ENCODE measurements at regions not wholly inside any gene's neighbourhood (a gene's known extent, or its start where the extent isn't known, plus 50 kb on each side); places are given as distances from the start of the nearest gene placed in this dataset.

GRCh38 chr10:131803860-131804425 lies 96.9 kb upstream of the PPP2R2D start:
- peaks cover 2% of the 10 kb centered on the region; the same call in 1 of the 2 replicates for H4K20me1 ChIP-seq (ENCODE audit: insufficient read depth, low read length)
- ChIA-PET CTCF (ENCODE audit: low intra/inter-chr PET ratio, low total read pairs) (no interaction called here), POLR2A (no interaction called here)
- H3K4me2 ChIP-seq (ENCODE audit: low read depth, low read length): no peak overlapping the region
- intact Hi-C loops (cut with micrococcal nuclease; ENCODE audit: unreplicated experiment) (no loop called here), in situ Hi-C loops (cut with HindIII; ENCODE audit: extremely low pct_ligation_motif_present, low pct_unique_long_range_greater_than_20kb) (no loop called here)
- no peak overlapping the region for H3K4me3 ChIP-seq (replicated peaks in 1 of 3; ENCODE audit: insufficient read depth in 1 of 3, low read depth in 2 of 3, low read length in 3 of 3)
- H3K79me2 ChIP-seq (ENCODE audit: insufficient read depth, low read length): no peaks in the 10 kb centered on the region
- no peaks in the 10 kb centered on the region for H3K4me1 ChIP-seq (ENCODE audit: insufficient read depth, low read length)
- H3K9me3 ChIP-seq (ENCODE audit: low read length): peaks cover 8% of the 10 kb centered on the region; the same call in 1 of the 2 replicates
- no TSS peak for BruUV-seq (replicated peaks)
- H3K9ac ChIP-seq (ENCODE audit: insufficient read depth, low read depth, low read length): no peak overlapping the region
- ATAC-seq (peak; percentile 73), FAIRE-seq (no peak), DNase-seq (ENCODE audit: low spot score) (no peak)
- H2AFZ ChIP-seq (ENCODE audit: low read length): no peak overlapping the region
- H3K36me3 ChIP-seq (replicated peaks in 1 of 2; ENCODE audit: control insufficient read depth in 1 of 2, insufficient read depth in 2 of 2, low read length in 2 of 2): no peaks in the 10 kb centered on the region
- TF ChIP-seq IRF2 (CRISPR knock-in tag; IDR thresholded peaks at IDR 0.05) (no peak), HNRNPUL1 (IDR thresholded peaks at IDR 0.05; ENCODE audit: low read depth, low read length) (no peak), SALL1 (CRISPR knock-in tag; IDR thresholded peaks at IDR 0.05) (no peak), ZNF367 (CRISPR knock-in tag; IDR thresholded peaks at IDR 0.05; ENCODE audit: borderline replicate concordance) (no peak)
- H3K27me3 ChIP-seq (ENCODE audit: control insufficient read depth in 1 of 2, insufficient read depth in 2 of 2, low read length in 2 of 2): peaks cover 0 to 18% of the 10 kb centered on the region in 2 experiments; a peak in 3 of 5 replicates
- 21% methylated on average over 7 of the region's 9 CpGs for WGBS (ENCODE audit: low lambda C conversion rate)
- H3K27ac ChIP-seq (ENCODE audit: extremely low read length, insufficient read depth, low read length): no peak overlapping the region

- Histone ChIP-seq H3K9me3 (ENCODE audit: low read length) (peaks cover under 1% of the 10 kb centered on the region; the same call in 1 of the 2 replicates), H3K4me3 (replicated peaks in 1 of 3; ENCODE audit: insufficient read depth in 1 of 3, low read depth in 2 of 3, low read length in 3 of 3) (no peak overlapping the region), H3K27ac (ENCODE audit: extremely low read length, insufficient read depth, low read length) (no peak overlapping the region), H3K27me3 (ENCODE audit: control insufficient read depth in 1 of 2, insufficient read depth in 2 of 2, low read length in 2 of 2) (peaks cover 1 to 24% of the 10 kb centered on the region in 2 experiments; a peak in 3 of 5 replicates), H2AFZ (ENCODE audit: low read length) (no peak overlapping the region), H4K20me1 (ENCODE audit: insufficient read depth, low read length) (peaks cover 2% of the 10 kb centered on the region; the same call in 1 of the 2 replicates), H3K79me2 (ENCODE audit: insufficient read depth, low read length) (no peaks in the 10 kb centered on the region), H3K9ac (ENCODE audit: insufficient read depth, low read depth, low read length) (no peak overlapping the region), H3K36me3 (replicated peaks in 1 of 2; ENCODE audit: control insufficient read depth in 1 of 2, insufficient read depth in 2 of 2, low read length in 2 of 2) (no peaks in the 10 kb centered on the region), H3K4me1 (ENCODE audit: insufficient read depth, low read length) (no peaks in the 10 kb centered on the region), H3K4me2 (ENCODE audit: low read depth, low read length) (no peak overlapping the region)
- DNase-seq (ENCODE audit: low spot score) (no peak), ATAC-seq (no peak), FAIRE-seq (no peak)
- BruUV-seq (replicated peaks): no TSS peak
- in situ Hi-C loops (cut with HindIII; ENCODE audit: extremely low pct_ligation_motif_present, low pct_unique_long_range_greater_than_20kb): no loop called here
- 47% methylated on average over 19 of the region's 20 CpGs for WGBS (ENCODE audit: low lambda C conversion rate)
- POLR2A ChIA-PET: no interaction called here
- CTCF ChIA-PET (ENCODE audit: low intra/inter-chr PET ratio, low total read pairs): no interaction called here
- intact Hi-C loops (cut with micrococcal nuclease; ENCODE audit: unreplicated experiment): no loop called here
- no peak for TF ChIP-seq FOXA3 (CRISPR knock-in tag; IDR thresholded peaks at IDR 0.05)
- TF ChIP-seq ZNF253 (CRISPR knock-in tag; IDR thresholded peaks at IDR 0.05; ENCODE audit: borderline replicate concordance): no peak
- no peak for TF ChIP-seq LCORL (IDR thresholded peaks at IDR 0.05)
- no peak for TF ChIP-seq LCORL (CRISPR knock-in tag; IDR thresholded peaks at IDR 0.05)
- TF ChIP-seq ZNF382 (CRISPR knock-in tag; IDR thresholded peaks at IDR 0.05; ENCODE audit: borderline replicate concordance): no peak
- no peak for TF ChIP-seq KIAA2018 (CRISPR knock-in tag; IDR thresholded peaks at IDR 0.05; ENCODE audit: borderline replicate concordance)
Measured at GRCh38 chr10:131804551-131805295, 96.1 kb upstream of the PPP2R2D start.
